GM12878 (cell line): ENCODE measurements at regions not wholly inside any gene's neighbourhood (a gene's known extent, or its start where the extent isn't known, plus 50 kb on each side); places are given as distances from the start of the nearest gene placed in this dataset.

ENCODE experiments used
- MEF2A ChIP-seq: IDR thresholded peaks from 2 replicates; pipeline ENCODE4 v1.6.1; 2011; ENCODE audit warnings: low read depth, mild to moderate bottlenecking, low read length, moderate library complexity; ENCODE audit not compliant: insufficient read depth
- MEF2B ChIP-seq: fragments of 450-650 bp; IDR thresholded peaks from 2 replicates; pipeline ENCODE4 v1.6.1; 2018; ENCODE audit warnings: mild to moderate bottlenecking, moderate library complexity; ENCODE audit not compliant: partially characterized antibody, poor library complexity, severe bottlenecking
- NFYB ChIP-seq: IDR thresholded peaks from 2 replicates; pipeline ENCODE4 v1.6.1; 2011; ENCODE audit warnings: low read depth, mild to moderate bottlenecking, low read length, improper control_type of control experiment, moderate library complexity; ENCODE audit not compliant: insufficient read depth
- RUNX3 ChIP-seq: IDR thresholded peaks from 2 replicates; pipeline ENCODE4 v1.6.1; 2012; ENCODE audit warnings: low read length, inconsistent platforms
- ZNF217 ChIP-seq: fragments of 450-650 bp; IDR thresholded peaks from 2 replicates; pipeline ENCODE4 v1.6.1; 2017; ENCODE audit warnings: antibody characterized with exemption, mild to moderate bottlenecking
- TF ChIP-seq, protein P1 (sequence below): fragments of 450-650 bp; IDR thresholded peaks from 2 replicates; pipeline ENCODE4 v1.6.1; 2014; ENCODE audit warnings: mild to moderate bottlenecking
- TF ChIP-seq, protein P2 (sequence below): fragments of 450-650 bp; IDR thresholded peaks from 2 replicates; pipeline ENCODE4 v1.6.1; 2017; ENCODE audit warnings: mild to moderate bottlenecking, moderate library complexity
- TF ChIP-seq, protein P3 (sequence below): fragments of 450-650 bp; IDR thresholded peaks from 2 replicates; pipeline ENCODE4 v1.6.1; 2017; ENCODE audit warnings: low read depth, mild to moderate bottlenecking, moderate library complexity
- TF ChIP-seq, protein P4 (sequence below): IDR thresholded peaks from 2 replicates; pipeline ENCODE4 v1.6.1; 2012; ENCODE audit warnings: low read depth, low read length, improper control_type of control experiment

DNA sequence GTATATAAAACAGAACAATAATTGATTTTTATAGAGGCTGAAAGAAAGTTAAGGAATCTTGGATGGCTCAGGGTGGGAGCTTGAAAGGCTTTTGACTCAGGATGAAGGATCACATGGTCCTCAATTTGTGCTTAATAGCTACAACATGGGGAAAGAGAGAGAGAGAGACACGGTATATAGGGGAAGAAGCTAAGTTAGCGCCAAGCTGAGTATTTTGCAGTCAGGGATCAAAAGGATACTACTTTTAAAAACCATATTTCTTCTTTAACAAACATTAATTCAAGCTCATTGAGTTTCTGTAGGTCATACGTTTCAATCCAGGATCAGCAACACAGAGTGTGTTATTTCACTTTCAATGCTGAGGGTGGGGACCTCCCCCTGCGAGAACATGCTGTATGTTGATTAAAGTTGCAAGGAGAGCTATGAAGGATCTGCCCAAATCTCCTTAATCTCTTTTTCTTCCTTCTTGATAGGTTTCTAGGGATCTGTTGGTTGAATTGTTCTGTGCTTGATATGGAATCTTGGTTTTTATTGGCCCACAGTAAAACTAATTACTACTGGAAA, 133.1 kb upstream of the NUDT4 start (continued):
- TF ChIP-seq, protein P1, sequence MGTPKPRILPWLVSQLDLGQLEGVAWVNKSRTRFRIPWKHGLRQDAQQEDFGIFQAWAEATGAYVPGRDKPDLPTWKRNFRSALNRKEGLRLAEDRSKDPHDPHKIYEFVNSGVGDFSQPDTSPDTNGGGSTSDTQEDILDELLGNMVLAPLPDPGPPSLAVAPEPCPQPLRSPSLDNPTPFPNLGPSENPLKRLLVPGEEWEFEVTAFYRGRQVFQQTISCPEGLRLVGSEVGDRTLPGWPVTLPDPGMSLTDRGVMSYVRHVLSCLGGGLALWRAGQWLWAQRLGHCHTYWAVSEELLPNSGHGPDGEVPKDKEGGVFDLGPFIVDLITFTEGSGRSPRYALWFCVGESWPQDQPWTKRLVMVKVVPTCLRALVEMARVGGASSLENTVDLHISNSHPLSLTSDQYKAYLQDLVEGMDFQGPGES, result no peak
- TF ChIP-seq MEF2B (no peak), MEF2A (no peak), ZNF217 (no peak), RUNX3 (no peak), NFYB (no peak)
- TF ChIP-seq, protein P2, sequence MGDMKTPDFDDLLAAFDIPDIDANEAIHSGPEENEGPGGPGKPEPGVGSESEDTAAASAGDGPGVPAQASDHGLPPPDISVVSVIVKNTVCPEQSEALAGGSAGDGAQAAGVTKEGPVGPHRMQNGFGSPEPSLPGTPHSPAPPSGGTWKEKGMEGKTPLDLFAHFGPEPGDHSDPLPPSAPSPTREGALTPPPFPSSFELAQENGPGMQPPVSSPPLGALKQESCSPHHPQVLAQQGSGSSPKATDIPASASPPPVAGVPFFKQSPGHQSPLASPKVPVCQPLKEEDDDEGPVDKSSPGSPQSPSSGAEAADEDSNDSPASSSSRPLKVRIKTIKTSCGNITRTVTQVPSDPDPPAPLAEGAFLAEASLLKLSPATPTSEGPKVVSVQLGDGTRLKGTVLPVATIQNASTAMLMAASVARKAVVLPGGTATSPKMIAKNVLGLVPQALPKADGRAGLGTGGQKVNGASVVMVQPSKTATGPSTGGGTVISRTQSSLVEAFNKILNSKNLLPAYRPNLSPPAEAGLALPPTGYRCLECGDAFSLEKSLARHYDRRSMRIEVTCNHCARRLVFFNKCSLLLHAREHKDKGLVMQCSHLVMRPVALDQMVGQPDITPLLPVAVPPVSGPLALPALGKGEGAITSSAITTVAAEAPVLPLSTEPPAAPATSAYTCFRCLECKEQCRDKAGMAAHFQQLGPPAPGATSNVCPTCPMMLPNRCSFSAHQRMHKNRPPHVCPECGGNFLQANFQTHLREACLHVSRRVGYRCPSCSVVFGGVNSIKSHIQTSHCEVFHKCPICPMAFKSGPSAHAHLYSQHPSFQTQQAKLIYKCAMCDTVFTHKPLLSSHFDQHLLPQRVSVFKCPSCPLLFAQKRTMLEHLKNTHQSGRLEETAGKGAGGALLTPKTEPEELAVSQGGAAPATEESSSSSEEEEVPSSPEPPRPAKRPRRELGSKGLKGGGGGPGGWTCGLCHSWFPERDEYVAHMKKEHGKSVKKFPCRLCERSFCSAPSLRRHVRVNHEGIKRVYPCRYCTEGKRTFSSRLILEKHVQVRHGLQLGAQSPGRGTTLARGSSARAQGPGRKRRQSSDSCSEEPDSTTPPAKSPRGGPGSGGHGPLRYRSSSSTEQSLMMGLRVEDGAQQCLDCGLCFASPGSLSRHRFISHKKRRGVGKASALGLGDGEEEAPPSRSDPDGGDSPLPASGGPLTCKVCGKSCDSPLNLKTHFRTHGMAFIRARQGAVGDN, result no peak
- TF ChIP-seq, protein P3, sequence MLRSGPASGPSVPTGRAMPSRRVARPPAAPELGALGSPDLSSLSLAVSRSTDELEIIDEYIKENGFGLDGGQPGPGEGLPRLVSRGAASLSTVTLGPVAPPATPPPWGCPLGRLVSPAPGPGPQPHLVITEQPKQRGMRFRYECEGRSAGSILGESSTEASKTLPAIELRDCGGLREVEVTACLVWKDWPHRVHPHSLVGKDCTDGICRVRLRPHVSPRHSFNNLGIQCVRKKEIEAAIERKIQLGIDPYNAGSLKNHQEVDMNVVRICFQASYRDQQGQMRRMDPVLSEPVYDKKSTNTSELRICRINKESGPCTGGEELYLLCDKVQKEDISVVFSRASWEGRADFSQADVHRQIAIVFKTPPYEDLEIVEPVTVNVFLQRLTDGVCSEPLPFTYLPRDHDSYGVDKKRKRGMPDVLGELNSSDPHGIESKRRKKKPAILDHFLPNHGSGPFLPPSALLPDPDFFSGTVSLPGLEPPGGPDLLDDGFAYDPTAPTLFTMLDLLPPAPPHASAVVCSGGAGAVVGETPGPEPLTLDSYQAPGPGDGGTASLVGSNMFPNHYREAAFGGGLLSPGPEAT, result peak; percentile 25; the same call in 1 of the 2 replicates
- TF ChIP-seq, protein P4, sequence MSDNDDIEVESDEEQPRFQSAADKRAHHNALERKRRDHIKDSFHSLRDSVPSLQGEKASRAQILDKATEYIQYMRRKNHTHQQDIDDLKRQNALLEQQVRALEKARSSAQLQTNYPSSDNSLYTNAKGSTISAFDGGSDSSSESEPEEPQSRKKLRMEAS, result no peak
